ENCODE measurements at regions not wholly inside any gene's neighbourhood (a gene's known extent, or its start where the extent isn't known, plus 50 kb on each side); places are given as distances from the start of the nearest gene placed in this dataset.

GRCh38 chr2:142782942-142783443, 94.5 kb upstream of the KYNU start:
- DNase-seq = no peak
- Mint-ChIP-seq H3K27me3 (no peaks in the 10 kb centered on the region), H3K4me3 (no peak overlapping the region), H3K27ac (no peak overlapping the region), H3K4me1 (no peaks in the 10 kb centered on the region), H3K9me3 (ENCODE audit: insufficient read depth) (no peaks in the 10 kb centered on the region)
- Histone ChIP-seq H3K27me3 (replicated peaks in 1 of 4; ENCODE audit: control extremely low read depth in 1 of 4, control insufficient read depth in 3 of 4, insufficient read depth in 4 of 4, low read length in 3 of 4) (peaks cover 0 to 3% (median 0%) of the 10 kb centered on the region in 4 experiments), H3K9me3 (ENCODE audit: control extremely low read depth in 1 of 3, control insufficient read depth in 2 of 3, insufficient read depth in 1 of 3, low read length in 2 of 3) (no peaks in the 10 kb centered on the region), H3K4me1 (ENCODE audit: control insufficient read depth in 2 of 2, insufficient read depth in 2 of 2, low read length in 2 of 2) (no peaks in the 10 kb centered on the region), H3K27ac (ENCODE audit: low read length in 2 of 2) (no peak overlapping the region), H3K4me3 (ENCODE audit: control extremely low read depth in 1 of 5, extremely low read depth in 1 of 5, insufficient read depth in 1 of 5, low read depth in 2 of 5, low read length in 4 of 5) (no peak overlapping the region), H3K79me2 (ENCODE audit: control insufficient read depth, insufficient read depth, low read length) (no peaks in the 10 kb centered on the region), H4K20me1 (ENCODE audit: control insufficient read depth, insufficient read depth, low read length, poor library complexity, severe bottlenecking) (no peaks in the 10 kb centered on the region), H3K4me2 (replicated peaks; ENCODE audit: low read depth, low read length, poor library complexity, severe bottlenecking) (no peak overlapping the region), H3K36me3 (replicated peaks in 1 of 2; ENCODE audit: control extremely low read depth in 1 of 2, control insufficient read depth in 1 of 2, extremely low read depth in 1 of 2, insufficient read depth in 2 of 2, low read length in 1 of 2) (no peaks in the 10 kb centered on the region), H2AFZ (ENCODE audit: insufficient read depth, low read depth, low read length, poor library complexity, severe bottlenecking) (no peak overlapping the region), H3K9ac (ENCODE audit: low read length) (no peak overlapping the region)
- ATAC-seq (ENCODE audit: low read depth) = no peak
- POLR2A ChIA-PET = no interaction called here
- TF ChIP-seq EZH2 (IDR thresholded peaks at IDR 0.05; ENCODE audit: borderline replicate concordance, insufficient read depth, low read depth, low read length, poor library complexity, severe bottlenecking) (no peak), CTCF (IDR thresholded peaks at IDR 0.05) (no peak)
- intact Hi-C loops (cut with micrococcal nuclease) = no loop called here
- WGBS (ENCODE audit: insufficient coverage) = no CpG with 5 or more reads among the region's 4 CpGs
- CTCF ChIA-PET = no interaction called here

- H3K27ac Mint-ChIP-seq = no peak overlapping the region
- no peak overlapping the region for H3K4me2 ChIP-seq (replicated peaks; ENCODE audit: low read depth, low read length, poor library complexity, severe bottlenecking)
- ChIA-PET POLR2A (interaction anchor here (0.7 kb wide), 1 partner anchor 91 kb away, joined by 3 read pairs; no protein-coding TSS in a partner anchor), CTCF (no interaction called here)
- H3K4me1 ChIP-seq (ENCODE audit: control insufficient read depth in 2 of 2, insufficient read depth in 2 of 2, low read length in 2 of 2) = no peaks in the 10 kb centered on the region
- H3K27ac ChIP-seq (ENCODE audit: low read length in 2 of 2) = no peak overlapping the region
- WGBS (ENCODE audit: insufficient coverage) = no CpG with 5 or more reads among the region's 2 CpGs
- H3K36me3 ChIP-seq (replicated peaks in 1 of 2; ENCODE audit: control extremely low read depth in 1 of 2, control insufficient read depth in 1 of 2, extremely low read depth in 1 of 2, insufficient read depth in 2 of 2, low read length in 1 of 2) = no peaks in the 10 kb centered on the region
- DNase-seq (no peak), ATAC-seq (ENCODE audit: low read depth) (no peak)
- H2AFZ ChIP-seq (ENCODE audit: insufficient read depth, low read depth, low read length, poor library complexity, severe bottlenecking) = no peak overlapping the region
- H3K4me1 Mint-ChIP-seq = no peaks in the 10 kb centered on the region
- no peaks in the 10 kb centered on the region for H4K20me1 ChIP-seq (ENCODE audit: control insufficient read depth, insufficient read depth, low read length, poor library complexity, severe bottlenecking)
- H3K4me3 Mint-ChIP-seq = no peak overlapping the region
- no peak for TF ChIP-seq CTCF (IDR thresholded peaks at IDR 0.05)
- no peak for TF ChIP-seq EZH2 (IDR thresholded peaks at IDR 0.05; ENCODE audit: borderline replicate concordance, insufficient read depth, low read depth, low read length, poor library complexity, severe bottlenecking)
- H3K9me3 Mint-ChIP-seq (ENCODE audit: insufficient read depth) = no peaks in the 10 kb centered on the region
- H3K9me3 ChIP-seq (ENCODE audit: control extremely low read depth in 1 of 3, control insufficient read depth in 2 of 3, insufficient read depth in 1 of 3, low read length in 2 of 3) = peaks cover 0 to 7% (median 0%) of the 10 kb centered on the region in 3 donors
- no peak overlapping the region for H3K4me3 ChIP-seq (ENCODE audit: control extremely low read depth in 1 of 5, extremely low read depth in 1 of 5, insufficient read depth in 1 of 5, low read depth in 2 of 5, low read length in 4 of 5)
- peaks cover 0 to 3% (median 0%) of the 10 kb centered on the region in 4 experiments for H3K27me3 ChIP-seq (replicated peaks in 1 of 4; ENCODE audit: control extremely low read depth in 1 of 4, control insufficient read depth in 3 of 4, insufficient read depth in 4 of 4, low read length in 3 of 4)
- H3K27me3 Mint-ChIP-seq = no peaks in the 10 kb centered on the region
- intact Hi-C loops (cut with micrococcal nuclease) = no loop called here
- no peak overlapping the region for H3K9ac ChIP-seq (ENCODE audit: low read length)
- no peaks in the 10 kb centered on the region for H3K79me2 ChIP-seq (ENCODE audit: control insufficient read depth, insufficient read depth, low read length)
These were observed 96.3 kb upstream of the KYNU start for GRCh38 chr2:142781146-142781545.

All from B cell (primary cell).